ENCODE measurements at regions not wholly inside any gene's neighbourhood (a gene's known extent, or its start where the extent isn't known, plus 50 kb on each side); places are given as distances from the start of the nearest gene placed in this dataset.
"Not testable (repeated sequence)": the region's sequence is repeated elsewhere in the genome, so short reads cannot be mapped to it uniquely, and the experiment has no call there.

DNA sequence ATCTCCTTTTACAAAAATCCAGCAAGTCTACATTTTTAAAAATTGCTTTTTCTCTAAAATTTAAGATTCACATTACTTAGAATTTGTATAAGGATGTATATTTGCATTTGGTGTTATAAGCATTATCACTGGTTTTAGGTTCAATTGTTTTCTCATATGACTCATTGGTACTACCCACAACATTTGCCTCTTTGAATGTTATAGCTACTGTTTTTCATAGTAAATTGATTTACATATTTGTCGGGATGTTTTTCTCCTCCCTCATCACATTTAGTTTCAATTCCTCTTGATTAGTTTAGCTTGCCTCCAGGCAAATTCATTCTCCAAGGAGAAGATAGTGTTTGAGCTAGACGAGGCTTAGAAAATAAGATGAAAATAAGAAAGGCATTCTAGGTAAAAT lies 450.4 kb downstream of the NAV3 start:
- TF ChIP-seq, protein P1, sequence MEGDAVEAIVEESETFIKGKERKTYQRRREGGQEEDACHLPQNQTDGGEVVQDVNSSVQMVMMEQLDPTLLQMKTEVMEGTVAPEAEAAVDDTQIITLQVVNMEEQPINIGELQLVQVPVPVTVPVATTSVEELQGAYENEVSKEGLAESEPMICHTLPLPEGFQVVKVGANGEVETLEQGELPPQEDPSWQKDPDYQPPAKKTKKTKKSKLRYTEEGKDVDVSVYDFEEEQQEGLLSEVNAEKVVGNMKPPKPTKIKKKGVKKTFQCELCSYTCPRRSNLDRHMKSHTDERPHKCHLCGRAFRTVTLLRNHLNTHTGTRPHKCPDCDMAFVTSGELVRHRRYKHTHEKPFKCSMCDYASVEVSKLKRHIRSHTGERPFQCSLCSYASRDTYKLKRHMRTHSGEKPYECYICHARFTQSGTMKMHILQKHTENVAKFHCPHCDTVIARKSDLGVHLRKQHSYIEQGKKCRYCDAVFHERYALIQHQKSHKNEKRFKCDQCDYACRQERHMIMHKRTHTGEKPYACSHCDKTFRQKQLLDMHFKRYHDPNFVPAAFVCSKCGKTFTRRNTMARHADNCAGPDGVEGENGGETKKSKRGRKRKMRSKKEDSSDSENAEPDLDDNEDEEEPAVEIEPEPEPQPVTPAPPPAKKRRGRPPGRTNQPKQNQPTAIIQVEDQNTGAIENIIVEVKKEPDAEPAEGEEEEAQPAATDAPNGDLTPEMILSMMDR (IDR thresholded peaks at IDR 0.05) = not testable (repeated sequence)
- TF ChIP-seq ZFX (IDR thresholded peaks at IDR 0.05; ENCODE audit: borderline replicate concordance) = not testable (repeated sequence)

All from 22Rv1 (cell line).